Keratinocyte (primary cell): ENCODE measurements at regions not wholly inside any gene's neighbourhood (a gene's known extent, or its start where the extent isn't known, plus 50 kb on each side); places are given as distances from the start of the nearest gene placed in this dataset.

Experiments used
- DNase-seq: peaks from one replicate; pipeline ENCODE4 v3.0.0-alpha.2; 2011; ENCODE audit warnings: low read depth, missing footprints, low spot score
- FAIRE-seq: peaks from 2 replicates; lab custom pipeline; 2011; peaks lifted over from hg19 to GRCh38; lab: Jason Lieb, UNC
- H2AFZ ChIP-seq: 2 replicates; pipeline ENCODE4 v1.6.0; 2012; ENCODE audit warnings: low read length, control low read depth, inconsistent platforms; ENCODE audit not compliant: control insufficient read depth
- H3K27ac ChIP-seq: 2 replicates; pipeline ENCODE4 v1.5.1; 2011; ENCODE audit warnings: low read length; ENCODE audit not compliant: control insufficient read depth, insufficient read depth
- H3K27me3 ChIP-seq: 3 replicates; pipeline ENCODE4 v1.6.0; 2011; ENCODE audit warnings: low read length; ENCODE audit not compliant: control insufficient read depth, insufficient read depth; ENCODE audit errors: extremely low read depth
- H3K36me3 ChIP-seq, 2 experiments: 2 replicates in 1 of 2; 3 replicates in 1 of 2; pipeline ENCODE4 v1.5.1; 2011; ENCODE audit warnings: low read length in 2 of 2, mild to moderate bottlenecking in 1 of 2; ENCODE audit not compliant: control insufficient read depth in 2 of 2, insufficient read depth in 2 of 2; ENCODE audit errors: extremely low read depth in 1 of 2
- H3K4me1 ChIP-seq: 3 replicates; pipeline ENCODE4 v1.5.1; 2011; ENCODE audit warnings: low read length; ENCODE audit not compliant: control insufficient read depth, insufficient read depth; ENCODE audit errors: extremely low read depth
- H3K4me2 ChIP-seq: 3 replicates; pipeline ENCODE4 v1.6.0; 2011; ENCODE audit warnings: low read depth, low read length; ENCODE audit not compliant: control insufficient read depth, insufficient read depth; ENCODE audit errors: extremely low read depth
- H3K4me3 ChIP-seq, 3 experiments: fragments of 200-600 bp in 1 of 3; sonication (generic) in 1 of 3; 2 replicates in 2 of 3; 3 replicates in 1 of 3; pipeline ENCODE4 v1.5.1; 2011 to 2016; ENCODE audit warnings: low read length in 3 of 3, mild to moderate bottlenecking in 3 of 3, control low read depth in 2 of 3, inconsistent platforms in 1 of 3, low read depth in 1 of 3, mixed read lengths in 1 of 3, mixed run types in 1 of 3, moderate library complexity in 1 of 3; ENCODE audit not compliant: control insufficient read depth in 2 of 3, insufficient read depth in 2 of 3; ENCODE audit errors: extremely low read depth in 1 of 3
- H3K79me2 ChIP-seq: 2 replicates; pipeline ENCODE4 v1.6.0; 2012; ENCODE audit warnings: low read length; ENCODE audit not compliant: control insufficient read depth, insufficient read depth
- H3K9ac ChIP-seq: 3 replicates; pipeline ENCODE4 v1.6.0; 2011; ENCODE audit warnings: low read length; ENCODE audit not compliant: control insufficient read depth, insufficient read depth; ENCODE audit errors: extremely low read depth
- H3K9me1 ChIP-seq: 3 replicates; pipeline ENCODE4 v1.6.0; 2011; ENCODE audit warnings: low read length; ENCODE audit not compliant: control insufficient read depth, insufficient read depth; ENCODE audit errors: extremely low read depth
- H3K9me3 ChIP-seq: 2 replicates; pipeline ENCODE4 v1.5.1; 2012; ENCODE audit warnings: low read depth, low read length; ENCODE audit not compliant: control insufficient read depth
- H4K20me1 ChIP-seq: 3 replicates; pipeline ENCODE4 v1.6.0; 2011; ENCODE audit warnings: low read length; ENCODE audit not compliant: control insufficient read depth, insufficient read depth; ENCODE audit errors: extremely low read depth
- EZH2 ChIP-seq: IDR thresholded peaks from one replicate; pipeline ENCODE4 v1.6.1; 2012; ENCODE audit warnings: inconsistent platforms, mild to moderate bottlenecking, low read length, moderate library complexity
- dilution Hi-C: fragments of 300-500 bp; cut with MboI; formaldehyde crosslinking; loops from one replicate; pipeline ENCODE4 v1.7.0; 2020; ENCODE audit warnings: low sequenced_read_pairs; ENCODE audit not compliant: extremely low pct_ligation_motif_present
- TF ChIP-seq, protein P1 (sequence below), 3 experiments: IDR thresholded peaks in 1 of 3; conservative IDR thresholded peaks in 1 of 3; optimal IDR thresholded peaks in 1 of 3; 2 replicates in 2 of 3; 3 replicates in 1 of 3; pipeline versions ENCODE3 to v1.5.1; 2011; ENCODE audit warnings: low read length in 3 of 3, mild to moderate bottlenecking in 3 of 3, moderate library complexity in 2 of 3, control low read depth in 1 of 3, inconsistent platforms in 1 of 3; ENCODE audit not compliant: insufficient read depth in 2 of 3; ENCODE audit errors: extremely low read depth in 1 of 3

GRCh38 chr3:162269636-162270458, 773.2 kb downstream of the OTOL1 start:
- no peak overlapping the region for H3K9ac ChIP-seq
- no peaks in the 10 kb centered on the region for H4K20me1 ChIP-seq
- no peak overlapping the region for H3K4me2 ChIP-seq
- FAIRE-seq (no peak), DNase-seq (no peak)
- no peaks in the 10 kb centered on the region for H3K79me2 ChIP-seq
- H3K4me1 ChIP-seq: no peaks in the 10 kb centered on the region
- TF ChIP-seq, protein P1, sequence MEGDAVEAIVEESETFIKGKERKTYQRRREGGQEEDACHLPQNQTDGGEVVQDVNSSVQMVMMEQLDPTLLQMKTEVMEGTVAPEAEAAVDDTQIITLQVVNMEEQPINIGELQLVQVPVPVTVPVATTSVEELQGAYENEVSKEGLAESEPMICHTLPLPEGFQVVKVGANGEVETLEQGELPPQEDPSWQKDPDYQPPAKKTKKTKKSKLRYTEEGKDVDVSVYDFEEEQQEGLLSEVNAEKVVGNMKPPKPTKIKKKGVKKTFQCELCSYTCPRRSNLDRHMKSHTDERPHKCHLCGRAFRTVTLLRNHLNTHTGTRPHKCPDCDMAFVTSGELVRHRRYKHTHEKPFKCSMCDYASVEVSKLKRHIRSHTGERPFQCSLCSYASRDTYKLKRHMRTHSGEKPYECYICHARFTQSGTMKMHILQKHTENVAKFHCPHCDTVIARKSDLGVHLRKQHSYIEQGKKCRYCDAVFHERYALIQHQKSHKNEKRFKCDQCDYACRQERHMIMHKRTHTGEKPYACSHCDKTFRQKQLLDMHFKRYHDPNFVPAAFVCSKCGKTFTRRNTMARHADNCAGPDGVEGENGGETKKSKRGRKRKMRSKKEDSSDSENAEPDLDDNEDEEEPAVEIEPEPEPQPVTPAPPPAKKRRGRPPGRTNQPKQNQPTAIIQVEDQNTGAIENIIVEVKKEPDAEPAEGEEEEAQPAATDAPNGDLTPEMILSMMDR (optimal IDR thresholded peaks at IDR 0.05 in 1 of 3, IDR thresholded peaks at IDR 0.05 in 1 of 3, conservative IDR thresholded peaks at IDR 0.05 in 1 of 3; ENCODE audit: extremely low read depth in 1 of 3, insufficient read depth in 2 of 3, low read length in 3 of 3): no peak
- TF ChIP-seq EZH2: no peak
- no peaks in the 10 kb centered on the region for H3K36me3 ChIP-seq
- H3K4me3 ChIP-seq: no peak overlapping the region
- H2AFZ ChIP-seq: no peak overlapping the region
- H3K9me3 ChIP-seq: no peaks in the 10 kb centered on the region
- H3K27me3 ChIP-seq: no peaks in the 10 kb centered on the region
- H3K27ac ChIP-seq: no peak overlapping the region
- no peaks in the 10 kb centered on the region for H3K9me1 ChIP-seq
- dilution Hi-C loops: no loop called here

- Histone ChIP-seq H4K20me1 (no peaks in the 10 kb centered on the region), H3K79me2 (no peaks in the 10 kb centered on the region), H3K27ac (no peak overlapping the region), H3K4me3 (no peak overlapping the region), H3K9me1 (no peaks in the 10 kb centered on the region), H3K9me3 (no peaks in the 10 kb centered on the region), H3K9ac (no peak overlapping the region), H2AFZ (no peak overlapping the region), H3K36me3 (no peaks in the 10 kb centered on the region), H3K27me3 (no peaks in the 10 kb centered on the region), H3K4me1 (no peaks in the 10 kb centered on the region), H3K4me2 (no peak overlapping the region)
- dilution Hi-C loops: no loop called here
- FAIRE-seq (no peak), DNase-seq (no peak)
- no peak for TF ChIP-seq EZH2
- TF ChIP-seq, protein P1 (optimal IDR thresholded peaks at IDR 0.05 in 1 of 3, IDR thresholded peaks at IDR 0.05 in 1 of 3, conservative IDR thresholded peaks at IDR 0.05 in 1 of 3; ENCODE audit: extremely low read depth in 1 of 3, insufficient read depth in 2 of 3, low read length in 3 of 3): no peak
Observed at GRCh38 chr3:162274070-162274469, 777.5 kb downstream of the OTOL1 start.
